NAMALWA (cell line): ENCODE measurements at regions not wholly inside any gene's neighbourhood (a gene's known extent, or its start where the extent isn't known, plus 50 kb on each side); places are given as distances from the start of the nearest gene placed in this dataset.
"Not testable (repeated sequence)": the region's sequence is repeated elsewhere in the genome, so short reads cannot be mapped to it uniquely, and the experiment has no call there.

ENCODE experiments used
- DNase-seq: peaks from one replicate; pipeline ENCODE4 v3.0.0-alpha.2; 2015; ENCODE audit warnings: low spot score

DNA sequence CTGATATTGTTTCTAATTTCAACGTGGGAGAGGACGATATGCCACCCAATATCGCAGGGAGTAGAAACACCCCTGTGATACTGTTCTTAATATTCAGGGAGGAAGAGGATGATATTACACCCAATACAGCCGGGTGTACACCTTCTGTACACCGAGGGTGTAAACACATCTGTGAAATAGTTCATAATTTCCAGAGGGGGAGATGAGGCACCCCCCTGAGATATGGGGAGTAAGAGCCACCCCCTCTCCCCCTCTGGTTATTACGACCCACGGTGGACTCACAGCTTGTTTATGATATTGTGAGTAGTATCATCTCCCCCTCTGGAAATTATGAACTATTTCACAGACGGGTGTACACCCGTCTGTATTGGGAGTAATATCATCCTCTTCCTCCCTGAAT lies 403.9 kb upstream of the TMEFF2 start:
- not testable (repeated sequence) for DNase-seq

DNA sequence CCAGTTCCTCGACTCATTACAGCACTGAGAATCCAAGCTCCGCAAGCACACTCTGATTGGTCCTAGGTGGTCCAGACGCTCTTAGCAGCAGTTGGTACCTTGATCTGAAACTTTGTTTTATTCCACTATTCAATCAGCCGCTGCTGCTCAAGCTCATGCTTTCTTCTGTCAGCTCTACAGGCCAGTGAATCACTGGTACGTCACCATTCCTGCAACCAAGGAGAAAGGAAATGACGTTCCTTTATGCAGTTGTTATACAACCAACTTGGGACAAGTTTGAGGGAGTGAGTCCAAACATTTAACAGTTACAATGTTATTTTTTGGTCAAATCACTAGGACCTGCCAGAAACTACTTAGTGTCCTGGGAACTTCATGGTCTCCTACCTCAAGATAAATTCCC lies 398.8 kb upstream of the TMEFF2 start:
- DNase-seq = no peak

DNA sequence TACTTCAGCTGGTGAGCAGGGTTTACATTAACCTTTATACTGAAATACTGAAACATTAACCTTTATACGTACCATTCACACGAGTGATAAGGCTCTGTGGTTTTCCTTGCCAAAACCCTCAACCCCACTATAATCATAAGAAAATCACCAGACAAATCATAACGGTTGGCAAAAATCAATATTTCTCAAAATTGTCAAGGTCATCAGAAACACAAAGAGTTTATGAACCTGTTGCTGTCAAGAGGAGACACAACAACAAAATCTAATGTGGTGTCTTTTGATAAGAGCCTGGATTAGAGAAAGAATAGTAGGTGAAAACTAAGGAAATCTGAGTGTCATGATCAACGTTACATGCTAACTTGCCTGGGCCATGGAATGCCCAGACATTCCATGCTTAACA lies 396.9 kb upstream of the TMEFF2 start:
- DNase-seq = no peak

DNA sequence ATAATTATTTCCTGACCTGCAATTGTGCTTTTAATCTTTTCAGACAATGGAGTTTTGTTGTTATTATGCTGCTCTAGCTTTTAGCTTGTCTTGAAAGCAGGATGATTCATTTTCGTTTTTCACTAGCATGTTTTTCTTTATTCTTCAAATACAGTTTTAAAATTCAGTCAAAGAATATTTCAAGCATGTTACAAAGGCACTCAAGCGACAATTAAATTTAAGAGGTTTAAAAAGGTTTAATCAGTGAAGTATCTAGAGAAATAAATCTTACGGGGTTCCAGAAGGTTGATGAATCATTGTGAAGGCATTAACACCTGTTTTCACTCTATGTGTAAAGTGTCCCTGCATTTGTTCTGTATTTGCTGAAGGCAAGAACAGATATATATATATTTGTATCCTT lies 390.7 kb upstream of the TMEFF2 start:
- DNase-seq = no peak

DNA sequence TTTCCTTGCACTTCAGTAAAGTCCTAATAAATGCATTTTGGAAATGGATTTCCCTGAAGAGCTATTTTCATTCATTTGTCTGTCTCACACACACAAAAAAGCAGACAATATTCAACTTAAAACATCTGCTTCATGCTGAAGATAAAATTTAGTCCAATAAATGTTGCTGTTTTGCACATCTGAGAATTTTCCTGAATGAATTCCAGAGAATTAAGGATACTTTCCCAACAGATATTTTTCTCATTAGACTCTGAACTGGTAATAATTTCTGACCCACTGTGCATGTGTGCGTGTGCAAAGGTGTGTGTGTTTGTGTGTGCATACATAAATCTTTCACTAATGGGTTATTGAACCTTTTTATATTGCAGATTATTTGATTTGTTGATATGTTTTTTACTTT lies 390.2 kb upstream of the TMEFF2 start:
- no peak for DNase-seq

DNA sequence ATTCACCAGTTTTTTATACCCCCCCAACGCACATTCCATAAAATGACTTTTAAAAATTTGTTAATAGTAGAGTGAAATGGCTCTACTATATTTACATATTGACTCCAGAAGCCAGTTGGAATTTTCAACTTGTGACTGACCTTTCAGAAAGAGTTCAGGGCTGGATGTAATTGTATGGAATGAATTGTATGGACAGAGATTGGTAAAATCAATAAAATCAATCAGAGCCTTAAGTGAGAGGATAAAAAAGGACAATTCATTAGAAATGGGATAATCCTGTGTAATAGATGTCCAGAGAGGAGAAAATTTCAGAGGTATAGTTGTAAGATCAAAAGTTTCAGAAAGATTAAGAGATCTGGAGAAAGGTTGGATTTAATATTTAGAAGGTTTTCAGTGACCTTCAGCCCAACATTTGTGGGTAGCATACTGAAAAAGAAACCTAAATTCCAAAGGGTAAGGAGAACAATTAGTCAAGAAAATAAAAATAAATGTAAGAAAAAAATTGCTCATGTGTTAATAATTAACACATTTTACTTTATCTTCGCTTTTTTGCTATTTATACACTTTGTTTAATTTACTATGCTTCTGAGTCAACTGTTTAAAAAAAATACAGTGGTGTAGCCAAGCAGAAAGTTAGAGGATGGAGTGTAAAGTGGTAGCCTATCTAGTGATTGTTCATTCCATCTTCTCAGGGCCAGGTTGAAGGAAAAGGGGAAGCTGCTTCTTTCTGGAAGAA lies 385.4 kb upstream of the TMEFF2 start:
- no peak for DNase-seq

DNA sequence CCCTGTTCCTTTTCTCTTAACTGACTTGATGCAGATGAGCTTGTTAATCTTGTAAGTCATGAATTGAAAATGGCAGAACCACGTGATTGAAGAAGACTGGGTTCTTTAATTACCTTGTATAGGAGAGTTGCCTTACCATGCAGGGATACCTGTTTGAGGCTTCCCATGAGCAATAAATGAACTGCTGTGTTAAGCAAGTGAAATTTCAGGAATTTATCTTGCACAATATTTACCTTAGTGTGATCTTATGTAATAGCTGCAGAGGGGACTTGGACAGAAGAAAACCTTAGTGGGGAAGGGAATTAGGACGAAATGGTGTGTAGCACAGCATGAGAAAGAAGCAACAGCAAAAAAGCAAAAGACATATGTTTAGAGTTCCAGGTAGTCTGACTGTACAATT lies 384.0 kb upstream of the TMEFF2 start:
- no peak for DNase-seq

DNA sequence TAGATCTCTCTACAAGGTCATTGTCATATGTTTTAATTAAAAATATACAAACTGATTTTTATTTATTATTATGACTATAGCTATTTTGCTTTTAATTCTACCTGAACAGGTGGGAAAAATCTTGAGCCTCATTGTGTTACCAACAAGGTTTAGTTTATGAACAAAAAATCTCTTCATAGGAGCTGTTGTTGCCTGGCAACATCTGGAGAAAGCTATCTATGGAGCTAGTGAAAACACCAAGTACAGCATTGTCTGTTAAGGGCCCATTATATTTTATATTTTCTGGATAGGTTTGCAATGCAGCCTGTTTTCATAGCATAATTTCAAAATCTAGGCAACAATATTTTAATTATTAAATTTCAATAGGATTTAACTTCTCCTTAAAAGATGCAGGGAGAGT lies 383.0 kb upstream of the TMEFF2 start:
- no peak for DNase-seq

DNA sequence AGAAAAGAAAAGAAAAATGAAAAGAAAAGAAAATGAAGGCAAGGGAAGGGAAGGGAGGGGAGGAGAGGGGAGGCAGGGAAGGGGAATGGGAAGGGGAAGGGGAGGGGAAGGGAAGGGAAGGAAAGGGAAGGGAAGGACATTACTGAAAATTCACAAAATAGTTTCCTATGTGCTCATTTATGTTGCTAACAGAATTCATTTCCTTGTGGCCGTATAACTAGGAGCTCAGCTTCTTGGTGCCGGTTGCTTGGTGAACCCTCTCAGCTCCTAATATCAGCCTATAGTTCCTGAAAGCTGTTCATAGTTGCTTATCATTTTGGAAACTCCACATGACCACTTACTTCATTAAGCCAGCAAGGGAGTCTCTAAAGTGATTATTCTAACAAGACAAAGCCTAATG lies 379.8 kb upstream of the TMEFF2 start:
- no peak for DNase-seq

DNA sequence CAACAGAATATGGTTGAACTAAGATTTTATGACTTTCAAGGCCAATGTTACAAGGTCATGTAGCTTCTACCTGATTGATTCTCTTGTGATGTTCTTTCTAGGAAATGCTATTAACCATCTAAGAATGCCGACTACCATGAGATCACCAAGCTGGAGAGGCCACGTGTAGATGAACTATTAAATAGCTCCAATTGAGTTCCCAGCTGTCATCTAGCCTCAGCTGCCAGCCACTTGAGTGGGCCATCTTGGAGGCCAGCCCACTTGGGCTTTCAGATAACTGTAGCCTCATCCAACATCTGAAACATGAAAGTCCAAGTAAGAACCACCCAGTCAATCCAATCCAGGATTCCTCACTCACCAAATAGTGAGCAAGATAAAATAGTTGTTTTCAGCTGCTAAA lies 376.9 kb upstream of the TMEFF2 start:
- DNase-seq = no peak

DNA sequence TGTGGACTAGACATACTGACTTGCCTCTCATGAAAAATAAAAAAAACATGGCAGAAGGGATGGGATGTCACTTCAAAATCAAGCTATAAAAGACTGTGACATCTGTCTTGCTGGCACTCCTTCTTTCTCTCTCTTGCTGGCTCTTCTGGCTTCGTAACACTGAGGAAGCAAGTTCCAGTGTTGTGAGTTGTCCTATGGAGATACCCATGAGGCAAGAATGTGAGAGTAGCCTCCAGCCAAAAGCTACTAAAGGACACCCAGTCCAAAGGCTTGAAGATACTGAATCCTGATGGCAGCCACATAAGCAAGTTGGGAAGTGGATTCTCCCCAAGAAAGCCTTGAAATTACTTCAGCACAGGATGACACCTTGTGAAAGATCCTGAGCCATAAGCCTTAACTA lies 376.1 kb upstream of the TMEFF2 start:
- no peak for DNase-seq

DNA sequence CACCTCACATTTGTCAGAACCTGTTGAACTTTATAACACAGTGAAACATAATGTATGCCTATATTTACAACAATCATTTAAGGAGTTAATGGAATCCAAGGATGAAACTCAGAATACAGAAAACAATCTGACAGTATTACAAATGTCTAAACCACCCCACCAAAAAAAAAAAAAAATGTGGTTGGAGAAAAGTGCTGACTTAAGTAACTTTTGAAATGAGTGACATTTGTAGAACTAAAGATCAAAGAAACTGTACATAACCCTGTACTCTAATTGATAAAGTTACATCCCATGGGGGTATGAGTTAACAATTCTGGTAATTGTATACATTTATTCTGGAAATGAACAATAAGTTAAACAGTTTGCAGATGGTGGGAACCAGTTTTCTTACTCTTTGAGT lies 372.1 kb upstream of the TMEFF2 start:
- no peak for DNase-seq

DNA sequence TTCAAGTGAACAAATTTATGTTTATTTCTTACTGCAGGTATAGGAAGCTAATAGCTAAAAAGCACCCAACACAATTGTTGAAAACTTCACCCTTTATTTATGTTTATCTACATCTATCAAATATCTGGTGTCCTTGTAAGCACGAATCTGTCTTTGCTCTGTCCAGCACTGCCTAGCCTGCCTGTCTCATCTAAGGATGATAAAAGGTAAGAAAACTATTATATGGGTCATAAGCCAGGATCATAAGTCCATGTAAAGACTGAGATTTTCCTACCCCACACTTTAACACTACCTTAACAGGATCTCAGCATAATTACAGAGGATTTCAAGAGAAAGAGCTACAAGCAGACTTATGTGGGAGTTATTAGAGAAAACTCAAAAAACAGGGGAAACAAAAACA lies 365.6 kb upstream of the TMEFF2 start:
- DNase-seq = no peak

DNA sequence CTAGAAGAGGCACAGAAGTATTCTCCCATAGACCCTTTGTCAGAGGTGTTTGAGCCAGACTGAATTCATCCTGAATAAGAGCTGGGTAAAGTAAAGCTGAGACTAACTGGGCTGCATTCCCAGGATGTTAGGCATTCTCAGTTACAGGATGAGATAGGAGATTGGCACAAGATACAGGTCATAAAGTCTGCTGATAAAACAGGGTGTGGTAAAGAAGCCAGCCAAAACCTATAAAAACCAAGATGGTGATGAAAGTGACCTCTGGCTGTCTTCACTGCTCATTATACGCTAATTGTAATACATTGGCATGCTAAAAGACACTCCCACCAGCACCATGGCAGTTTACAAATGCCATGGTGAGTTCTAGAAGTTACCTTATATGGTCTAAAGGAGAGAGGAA lies 364.9 kb upstream of the TMEFF2 start:
- no peak for DNase-seq

DNA sequence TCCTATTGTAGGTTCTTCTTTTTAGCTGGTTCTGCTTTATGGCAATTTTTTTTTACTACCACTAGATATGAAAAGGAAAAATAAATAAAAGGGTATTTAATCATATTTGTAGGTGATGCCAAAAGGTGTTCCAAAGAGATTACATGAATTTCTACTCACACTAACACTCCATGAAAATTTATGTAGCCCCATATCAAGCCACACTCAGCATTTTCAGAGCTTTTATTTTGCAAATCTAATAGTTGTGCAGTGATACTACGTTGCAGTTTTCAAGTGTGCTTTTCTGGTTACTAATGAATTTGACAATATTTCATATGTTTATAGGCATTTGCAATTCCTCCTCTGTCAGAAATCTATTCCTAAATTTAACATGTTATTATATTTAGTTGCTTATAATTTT lies 363.9 kb upstream of the TMEFF2 start:
- DNase-seq = no peak

DNA sequence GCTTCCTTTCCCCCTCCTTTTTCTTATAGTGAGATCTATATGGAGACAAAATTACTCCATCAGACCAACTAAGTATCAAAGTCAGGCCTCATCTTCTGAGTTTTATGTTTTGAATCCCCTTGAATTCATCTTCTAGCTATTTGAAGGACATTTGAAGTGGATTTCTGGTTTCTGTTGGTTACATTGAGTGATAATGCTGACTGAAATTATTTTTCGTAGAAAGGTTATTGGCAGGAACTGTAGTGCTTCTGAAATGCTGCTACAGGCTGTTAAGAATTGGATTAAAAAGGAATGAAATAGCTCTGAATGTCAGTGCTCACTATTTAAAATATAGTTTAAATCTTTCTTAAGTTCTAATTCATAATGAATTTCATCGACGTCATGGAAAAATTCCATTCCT lies 361.0 kb upstream of the TMEFF2 start:
- DNase-seq = no peak

DNA sequence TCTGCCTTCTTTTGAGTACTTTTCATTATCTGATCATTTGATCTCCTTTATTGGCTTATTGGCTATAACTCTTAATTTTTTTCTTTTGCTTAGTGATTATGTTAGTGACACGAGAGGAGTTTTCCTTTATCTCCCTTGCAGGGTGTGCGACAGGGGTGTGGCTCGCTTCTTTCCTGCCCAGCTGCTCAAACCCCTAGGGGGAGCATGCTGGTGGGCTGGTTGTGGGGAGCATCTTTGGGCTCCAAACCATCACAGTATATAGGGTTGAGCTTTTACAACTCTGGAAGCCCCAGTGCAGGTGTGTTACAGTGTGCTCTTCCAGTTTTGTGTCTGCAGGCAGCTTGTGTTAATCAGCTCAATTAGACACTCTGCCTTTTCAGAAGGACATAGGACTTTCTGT lies 357.0 kb upstream of the TMEFF2 start:
- no peak for DNase-seq

DNA sequence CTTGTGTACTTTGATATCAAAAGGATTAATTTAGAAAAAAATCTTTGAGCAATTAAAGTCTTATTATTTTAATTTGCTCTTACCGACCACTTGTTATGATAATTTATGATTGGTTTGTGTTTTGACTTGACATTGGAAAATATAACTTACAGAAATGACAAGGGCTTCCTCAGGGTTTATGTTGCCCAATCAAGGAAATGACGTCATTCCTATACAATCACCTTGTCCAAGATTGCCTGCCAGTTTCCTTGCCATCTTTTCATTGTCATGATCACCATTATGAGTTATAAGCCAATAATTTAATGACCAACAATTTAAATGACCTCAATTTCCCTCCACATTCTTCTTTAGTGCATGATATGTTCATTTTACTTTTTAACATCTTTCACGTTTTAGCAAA lies 351.8 kb upstream of the TMEFF2 start:
- no peak for DNase-seq

DNA sequence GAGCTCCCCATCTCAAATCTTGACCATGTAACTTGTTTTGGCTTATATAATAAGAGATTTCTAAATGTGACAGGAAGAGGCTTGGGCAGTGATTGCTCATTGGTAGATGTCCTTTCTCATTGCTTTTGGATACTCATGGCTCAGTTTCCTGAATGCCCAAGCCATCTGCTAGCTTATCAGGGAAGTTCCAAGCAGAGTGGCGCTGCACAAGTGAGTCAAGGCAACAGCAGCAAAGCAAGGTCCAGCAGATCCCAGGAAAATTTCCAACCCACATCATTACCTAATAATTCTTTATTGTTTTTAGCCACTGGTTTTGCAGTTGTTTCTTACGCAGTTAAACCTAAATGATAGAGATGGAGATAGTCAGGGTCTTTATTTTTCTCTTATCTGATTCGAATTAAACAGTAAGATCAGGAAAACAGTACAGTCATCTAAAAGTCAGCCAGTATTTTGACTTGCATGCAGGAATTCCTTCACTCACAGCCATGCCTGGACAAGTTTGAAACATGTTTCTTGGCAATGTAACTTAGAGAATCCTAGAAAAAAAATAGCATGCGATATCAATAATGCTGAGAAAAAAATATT lies 349.7 kb upstream of the TMEFF2 start:
- no peak for DNase-seq

DNA sequence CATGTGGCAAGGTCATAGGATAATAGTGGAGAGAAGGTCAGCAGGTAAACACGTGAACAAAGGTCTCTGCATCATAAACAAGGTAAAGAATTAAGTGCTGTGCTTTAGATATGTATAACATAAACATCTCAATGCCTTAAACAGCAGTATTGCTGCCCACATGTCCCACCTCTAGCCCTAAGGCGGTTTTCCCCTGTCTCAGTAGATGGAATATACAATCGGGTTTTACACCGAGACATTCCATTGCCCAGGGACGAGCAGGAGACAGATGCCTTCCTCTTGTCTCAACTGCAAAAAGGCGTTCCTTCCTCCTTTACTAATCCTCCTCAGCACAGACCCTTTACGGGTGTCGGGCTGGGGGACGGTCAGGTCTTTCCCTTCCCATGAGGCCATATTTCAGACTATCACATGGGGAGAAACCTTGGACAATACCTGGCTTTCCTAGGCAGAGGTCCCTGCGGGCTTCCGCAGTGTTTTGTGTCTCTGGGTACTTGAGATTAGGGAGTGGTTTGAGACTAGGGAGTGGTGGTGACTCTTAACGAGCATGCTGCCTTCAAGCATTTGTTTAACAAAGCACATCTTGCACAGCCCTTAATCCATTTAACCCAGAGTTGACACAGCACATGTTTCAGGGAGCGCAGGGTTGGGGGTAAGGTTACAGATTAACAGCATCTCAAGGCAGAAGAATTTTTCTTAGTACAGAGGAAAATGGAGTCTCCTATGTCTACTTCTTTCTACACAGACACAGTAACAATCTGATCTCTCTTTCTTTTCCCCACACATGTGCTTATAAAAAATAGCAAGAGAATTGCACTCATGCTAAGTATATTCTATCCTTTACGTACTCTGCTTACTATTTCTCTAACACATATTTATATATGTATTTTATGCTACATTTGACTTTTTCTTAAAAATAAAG lies 347.7 kb upstream of the TMEFF2 start:
- not testable (repeated sequence) for DNase-seq

DNA sequence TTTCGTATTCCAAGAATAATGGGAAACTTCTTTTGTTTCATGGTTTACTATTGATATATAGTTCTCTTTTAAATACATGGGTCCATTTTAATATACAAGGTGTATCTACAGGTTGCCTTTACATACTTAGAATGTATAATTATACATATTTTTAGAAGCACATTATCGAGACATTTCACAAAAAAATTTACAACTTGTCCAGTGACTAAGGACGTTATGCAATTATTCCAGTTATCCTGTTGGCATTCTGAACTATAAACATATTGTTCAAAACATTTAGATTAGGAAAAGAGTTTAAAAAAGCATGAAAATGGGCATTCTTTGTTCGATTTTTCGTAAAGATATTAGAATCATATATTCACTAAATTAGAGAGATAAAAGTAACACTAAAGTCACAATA lies 344.6 kb upstream of the TMEFF2 start:
- DNase-seq = no peak

DNA sequence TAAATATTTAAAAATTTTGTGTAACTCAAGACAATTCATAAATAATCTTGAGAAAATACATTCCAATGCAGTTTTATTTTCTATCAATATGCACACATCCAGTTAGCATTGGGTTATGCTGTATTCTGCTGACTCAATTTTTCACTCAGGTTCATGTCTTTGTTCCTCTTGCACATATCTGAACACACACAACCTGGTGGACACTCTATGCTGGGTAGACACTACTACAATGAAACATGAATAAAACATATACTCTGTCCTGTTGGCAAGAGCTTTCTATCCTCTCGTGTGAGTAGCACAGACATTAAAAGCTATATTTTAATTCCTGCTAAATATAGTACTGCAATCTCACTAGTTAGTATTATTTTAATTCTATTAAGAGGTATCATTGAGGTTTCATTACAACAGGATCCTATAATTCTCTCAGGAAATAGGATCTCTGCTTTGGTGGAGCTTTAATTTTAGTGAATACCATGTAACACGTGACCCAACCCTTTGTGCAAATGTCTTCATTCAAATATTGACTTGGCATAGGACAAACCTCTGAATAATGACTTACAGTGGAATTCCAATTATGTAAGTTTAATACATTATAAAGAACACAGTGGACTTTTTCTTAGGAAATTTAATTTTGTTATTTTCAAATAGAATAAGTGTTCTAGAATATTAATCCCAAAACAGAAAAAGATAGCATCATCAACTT lies 342.3 kb upstream of the TMEFF2 start:
- DNase-seq = no peak
